Suppressor macrophage treated with lipopolysaccharide for 1 hour (primary cell): ENCODE measurements at regions not wholly inside any gene's neighbourhood (a gene's known extent, or its start where the extent isn't known, plus 50 kb on each side); places are given as distances from the start of the nearest gene placed in this dataset.
"Not testable (repeated sequence)": the region's sequence is repeated elsewhere in the genome, so short reads cannot be mapped to it uniquely, and the experiment has no call there.

ENCODE experiments used
- DNase-seq, 3 donors: peaks; one replicate each; pipeline ENCODE4 v3.0.0-alpha.2; 2020 to 2022

- no peak for DNase-seq
Measured at GRCh38 chr6:164049517-164049988, 635.0 kb downstream of the QKI start.

- DNase-seq, result no peak
Measured at GRCh38 chr6:164048840-164049516, 634.5 kb downstream of the QKI start.

GRCh38 chr6:164045082-164045481, 630.6 kb downstream of the QKI start:
- peak in 2 of 3 donors; percentile 2 to 17 for DNase-seq

- DNase-seq, result not testable (repeated sequence)
Measured at GRCh38 chr6:164043656-164044055, 629.1 kb downstream of the QKI start.

GRCh38 chr6:164042212-164042611, 627.7 kb downstream of the QKI start:
- no peak for DNase-seq

GRCh38 chr6:164040994-164041393, 626.5 kb downstream of the QKI start:
- DNase-seq, result no peak

GRCh38 chr6:164039954-164040375, 625.4 kb downstream of the QKI start:
- peak; percentile 21 to 61 (median 41) for DNase-seq

- DNase-seq, result no peak
Measured at GRCh38 chr6:164037171-164037870, 622.8 kb downstream of the QKI start.

- no peak for DNase-seq
Measured at GRCh38 chr6:164035900-164036485, 621.5 kb downstream of the QKI start.

GRCh38 chr6:164034602-164035140, 620.2 kb downstream of the QKI start:
- DNase-seq, result no peak

GRCh38 chr6:164025180-164025579, 610.7 kb downstream of the QKI start:
- DNase-seq, result no peak

- no peak for DNase-seq
Measured at GRCh38 chr6:164023535-164023934, 609.0 kb downstream of the QKI start.

- DNase-seq, result no peak
Measured at GRCh38 chr6:164022632-164023031, 608.1 kb downstream of the QKI start.

GRCh38 chr6:164021589-164022250, 607.2 kb downstream of the QKI start:
- DNase-seq, result no peak

- no peak for DNase-seq
Measured at GRCh38 chr6:164020142-164020541, 605.6 kb downstream of the QKI start.

- no peak for DNase-seq
Measured at GRCh38 chr6:164018133-164018532, 603.6 kb downstream of the QKI start.

- no peak for DNase-seq
Measured at GRCh38 chr6:164016056-164016455, 601.5 kb downstream of the QKI start.

GRCh38 chr6:164015088-164015484, 600.6 kb downstream of the QKI start:
- DNase-seq, result peak in 1 of 3 donors; percentile 15

- DNase-seq, result peak in 1 of 3 donors; percentile 9
Measured at GRCh38 chr6:164014346-164015087, 600.0 kb downstream of the QKI start.

- no peak for DNase-seq
Measured at GRCh38 chr6:164013480-164014208, 599.1 kb downstream of the QKI start.

- no peak for DNase-seq
Measured at GRCh38 chr6:164011321-164011720, 596.8 kb downstream of the QKI start.
